IMR-90 (cell line): ENCODE measurements at regions not wholly inside any gene's neighbourhood (a gene's known extent, or its start where the extent isn't known, plus 50 kb on each side); places are given as distances from the start of the nearest gene placed in this dataset.

Source experiments
- ATAC-seq: fragments of 200-7000 bp; cut with Tn5 transposase; 2 replicates; pipeline ENCODE4 v1.9.1; 2020; ENCODE audit warnings: low read depth, mild to moderate bottlenecking, moderate library complexity
- BruUV-seq: library from RNA; stranded (reverse); fragments of 400-500 nt; replicated peaks from 2 replicates; lab custom pipeline; 2021; lab: Mats Ljungman, UMichigan
- CTCF ChIA-PET: fragments of 300-600 bp; formaldehyde crosslinking; extraction: SDS; loops from one replicate; lab custom pipeline; 2021; ENCODE audit warnings: antibody characterized with exemption; lab: Yijun Ruan, JAX
- POLR2A ChIA-PET: fragments of 300-600 bp; sonication (Branson Sonifier 250); formaldehyde crosslinking; loops from one replicate; lab custom pipeline; 2022; ENCODE audit warnings: antibody characterized with exemption; ENCODE audit not compliant: unreplicated experiment; lab: Charles Lee
- DNase-seq: peaks from one replicate; pipeline ENCODE4 v3.0.0; 2013
- H2AFZ ChIP-seq: replicated peaks from 2 replicates; pipeline ENCODE3; 2013; ENCODE audit warnings: low read length, mild to moderate bottlenecking; ENCODE audit not compliant: poor library complexity
- H2AK5ac ChIP-seq: 2 replicates; pipeline ENCODE4 v1.6.1; 2013; ENCODE audit warnings: low read depth, low read length, inconsistent platforms
- H2AK9ac ChIP-seq: replicated peaks from 2 replicates; pipeline ENCODE3; 2013; ENCODE audit warnings: mild to moderate bottlenecking, low read depth, low read length, moderate library complexity; ENCODE audit not compliant: poor library complexity
- H2BK120ac ChIP-seq: 2 replicates; pipeline ENCODE4 v1.6.1; 2013; ENCODE audit warnings: low read depth, low read length, inconsistent platforms
- H2BK15ac ChIP-seq: 3 replicates; pipeline ENCODE4 v1.6.1; 2013; ENCODE audit warnings: low read depth, low read length, inconsistent platforms
- H2BK20ac ChIP-seq: 2 replicates; pipeline ENCODE4 v1.6.1; 2013; ENCODE audit warnings: low read depth, mild to moderate bottlenecking, inconsistent platforms, low read length, moderate library complexity
- H2BK5ac ChIP-seq: 2 replicates; pipeline ENCODE4 v1.6.1; 2013; ENCODE audit warnings: mild to moderate bottlenecking, low read depth, low read length, inconsistent platforms; ENCODE audit not compliant: poor library complexity, severe bottlenecking
- H3K14ac ChIP-seq: replicated peaks from 2 replicates; pipeline ENCODE4 v1.6.1; 2013; ENCODE audit warnings: low read depth, low read length, inconsistent platforms
- H3K18ac ChIP-seq: 2 replicates; pipeline ENCODE4 v1.6.1; 2013; ENCODE audit warnings: low read depth, low read length, control low read depth
- H3K23ac ChIP-seq: 2 replicates; pipeline ENCODE4 v1.6.1; 2013; ENCODE audit warnings: low read depth, low read length, inconsistent platforms
- H3K27ac ChIP-seq: 2 replicates; pipeline ENCODE4 v1.5.1; 2013; ENCODE audit warnings: mild to moderate bottlenecking, control low read depth, low read length; ENCODE audit not compliant: insufficient read depth
- H3K27me3 ChIP-seq: 2 replicates; pipeline ENCODE4 v1.6.1; 2013; ENCODE audit warnings: low read length; ENCODE audit not compliant: control insufficient read depth, insufficient read depth
- H3K36me3 ChIP-seq: 2 replicates; pipeline ENCODE4 v1.6.1; 2013; ENCODE audit warnings: low read length, mixed read lengths; ENCODE audit not compliant: control insufficient read depth, insufficient read depth
- H3K4ac ChIP-seq: 2 replicates; pipeline ENCODE4 v1.6.1; 2013; ENCODE audit warnings: low read depth, low read length, inconsistent platforms
- H3K4me1 ChIP-seq: 2 replicates; pipeline ENCODE4 v1.6.1; 2013; ENCODE audit warnings: low read length, mixed read lengths; ENCODE audit not compliant: control insufficient read depth, insufficient read depth
- H3K4me2 ChIP-seq: 2 replicates; pipeline ENCODE4 v1.6.1; 2013; ENCODE audit warnings: low read depth, mild to moderate bottlenecking, control low read depth, low read length, moderate library complexity
- H3K4me3 ChIP-seq: 2 replicates; pipeline ENCODE4 v1.5.1; 2013; ENCODE audit warnings: low read depth, mild to moderate bottlenecking, control low read depth, low read length, moderate library complexity; ENCODE audit not compliant: insufficient read depth
- H3K56ac ChIP-seq: 2 replicates; pipeline ENCODE4 v1.6.1; 2013; ENCODE audit warnings: low read length, inconsistent platforms; ENCODE audit not compliant: insufficient read depth; ENCODE audit errors: extremely low read depth
- H3K79me1 ChIP-seq, 2 experiments: 2 replicates each; pipeline ENCODE4 v1.6.1; 2013; ENCODE audit warnings: low read length in 2 of 2, inconsistent platforms in 1 of 2, low read depth in 1 of 2
- H3K9ac ChIP-seq: 2 replicates; pipeline ENCODE4 v1.6.1; 2013; ENCODE audit warnings: low read depth, low read length, control low read depth
- H3K9me1 ChIP-seq: 2 replicates; pipeline ENCODE4 v1.6.1; 2013; ENCODE audit warnings: low read length, inconsistent platforms; ENCODE audit not compliant: insufficient read depth
- H3K9me3 ChIP-seq: 2 replicates; pipeline ENCODE4 v1.6.1; 2013; ENCODE audit warnings: low read length; ENCODE audit not compliant: control insufficient read depth, insufficient read depth
- H4K20me1 ChIP-seq: 2 replicates; pipeline ENCODE4 v1.6.1; 2013; ENCODE audit warnings: low read length, inconsistent platforms; ENCODE audit not compliant: insufficient read depth
- H4K5ac ChIP-seq: 2 replicates; pipeline ENCODE4 v1.6.1; 2013; ENCODE audit warnings: mild to moderate bottlenecking, low read depth, low read length, control low read depth
- H4K8ac ChIP-seq, 2 experiments: 2 replicates each; pipeline ENCODE4 v1.6.1; 2013; ENCODE audit warnings: low read depth in 2 of 2, low read length in 2 of 2, control low read depth in 1 of 2, inconsistent platforms in 1 of 2
- H4K91ac ChIP-seq: 2 replicates; pipeline ENCODE4 v1.6.1; 2013; ENCODE audit warnings: low read depth, low read length, inconsistent platforms; ENCODE audit not compliant: insufficient read depth
- CEBPB ChIP-seq: IDR thresholded peaks from 2 replicates; pipeline ENCODE4 v1.6.1; 2012; ENCODE audit warnings: low read depth, low read length, improper control_type of control experiment
- CTCF ChIP-seq: conservative IDR thresholded peaks from 2 replicates; pipeline ENCODE4 v1.5.1; 2012; ENCODE audit warnings: mild to moderate bottlenecking, low read depth, low read length, improper control_type of control experiment
- ELK1 ChIP-seq: fragments of 150-350 bp; IDR thresholded peaks from 2 replicates; pipeline ENCODE4 v1.6.1; 2016; ENCODE audit warnings: low read depth, mild to moderate bottlenecking, low read length, moderate library complexity, borderline replicate concordance
- FOS ChIP-seq: fragments of 150-350 bp; IDR thresholded peaks from 2 replicates; pipeline ENCODE4 v1.6.1; 2016; ENCODE audit warnings: low read depth, low read length
- MAFK ChIP-seq: IDR thresholded peaks from 2 replicates; pipeline ENCODE4 v1.6.1; 2012; ENCODE audit warnings: low read depth, low read length, improper control_type of control experiment
- MXI1 ChIP-seq: IDR thresholded peaks from 2 replicates; pipeline ENCODE4 v1.6.1; 2012; ENCODE audit warnings: low read depth, mild to moderate bottlenecking, low read length, moderate library complexity, borderline replicate concordance
- RAD21 ChIP-seq: IDR thresholded peaks from 2 replicates; pipeline ENCODE4 v1.6.1; 2012; ENCODE audit warnings: low read length, improper control_type of control experiment
- SMC3 ChIP-seq: fragments of 150-350 bp; IDR thresholded peaks from 2 replicates; pipeline ENCODE4 v1.6.1; 2016; ENCODE audit warnings: low read depth, mild to moderate bottlenecking, antibody characterized with exemption, low read length, moderate library complexity
- USF2 ChIP-seq: fragments of 150-350 bp; IDR thresholded peaks from 2 replicates; pipeline ENCODE4 v1.6.1; 2017; ENCODE audit warnings: mild to moderate bottlenecking, antibody characterized with exemption, low read length, low read depth
- WGBS, 2 experiments: methylation state at CpG; one replicate each; pipeline versions ENCODE4 v1.1.5 to v1.1.7; 2013; ENCODE audit warnings: missing lambda C conversion rate in 2 of 2; ENCODE audit not compliant: insufficient read length in 1 of 2; ENCODE audit errors: extremely low coverage in 2 of 2; 5-methylcytosine and 5-hydroxymethylcytosine counted together
- dilution Hi-C: fragments of 300-500 bp; cut with HindIII; formaldehyde crosslinking; loops from one replicate; pipeline ENCODE4 v1.14.3; 2018; ENCODE audit warnings: low sequenced_read_pairs; ENCODE audit not compliant: unreplicated experiment
- in situ Hi-C: fragments of 300-500 bp; cut with MboI; formaldehyde crosslinking; loops from 3 replicates; pipeline ENCODE4 v1.14.3; 2019; ENCODE audit warnings: low sequenced_read_pairs, inconsistent platforms, mixed read lengths
- intact Hi-C: fragments of 100-400 bp; cut with micrococcal nuclease; formaldehyde crosslinking; loops from 2 replicates; pipeline ENCODE4 v1.10.0; 2022

GRCh38 chr10:131512852-131513251 lies 201.3 kb upstream of the TCERG1L start:
- Histone ChIP-seq H3K4me3 (no peak overlapping the region), H2AK9ac (no peak overlapping the region), H3K9ac (no peak overlapping the region), H3K36me3 (no peaks in the 10 kb centered on the region), H4K20me1 (no peaks in the 10 kb centered on the region), H3K4me1 (no peaks in the 10 kb centered on the region), H4K91ac (no peak overlapping the region), H3K79me1 (no peaks in the 10 kb centered on the region), H3K9me3 (peaks cover 47% of the 10 kb centered on the region), H2BK5ac (no peak overlapping the region), H3K56ac (no peak overlapping the region), H4K8ac (no peak overlapping the region), H4K5ac (no peak overlapping the region), H2AK5ac (no peak overlapping the region), H3K18ac (no peak overlapping the region), H3K27me3 (no peaks in the 10 kb centered on the region), H3K4me2 (no peak overlapping the region), H2AFZ (no peak overlapping the region), H2BK15ac (no peak overlapping the region), H2BK120ac (no peak overlapping the region), H3K4ac (no peak overlapping the region), H3K14ac (no peak overlapping the region), H3K23ac (no peak overlapping the region), H3K27ac (no peak overlapping the region), H3K9me1 (no peaks in the 10 kb centered on the region), H2BK20ac (no peak overlapping the region)
- TF ChIP-seq SMC3 (no peak), CTCF (no peak), MXI1 (no peak), CEBPB (no peak), FOS (no peak), ELK1 (no peak), RAD21 (no peak), USF2 (no peak), MAFK (no peak)
- WGBS, 2 experiments = 79% methylated on average over 3 of the region's 7 CpGs; no CpG with 5 or more reads in 1 of the 2 experiments
- no TSS peak for BruUV-seq
- CTCF ChIA-PET = no interaction called here
- POLR2A ChIA-PET = no interaction called here
- intact Hi-C loops = no loop called here
- dilution Hi-C loops = no loop called here
- in situ Hi-C loops = no loop called here
- DNase-seq (no peak), ATAC-seq (no peak)
